SIG-M5 (cell line): ENCODE measurements at regions not wholly inside any gene's neighbourhood (a gene's known extent, or its start where the extent isn't known, plus 50 kb on each side); places are given as distances from the start of the nearest gene placed in this dataset.

ENCODE experiments used
- DNase-seq: peaks from one replicate; lab custom pipeline; 2025; lab: John Stamatoyannopoulos, UW

GRCh38 chr1:219401724-219402625 lies 210.9 kb downstream of the ZC3H11B start:
- DNase-seq: no peak

DNA sequence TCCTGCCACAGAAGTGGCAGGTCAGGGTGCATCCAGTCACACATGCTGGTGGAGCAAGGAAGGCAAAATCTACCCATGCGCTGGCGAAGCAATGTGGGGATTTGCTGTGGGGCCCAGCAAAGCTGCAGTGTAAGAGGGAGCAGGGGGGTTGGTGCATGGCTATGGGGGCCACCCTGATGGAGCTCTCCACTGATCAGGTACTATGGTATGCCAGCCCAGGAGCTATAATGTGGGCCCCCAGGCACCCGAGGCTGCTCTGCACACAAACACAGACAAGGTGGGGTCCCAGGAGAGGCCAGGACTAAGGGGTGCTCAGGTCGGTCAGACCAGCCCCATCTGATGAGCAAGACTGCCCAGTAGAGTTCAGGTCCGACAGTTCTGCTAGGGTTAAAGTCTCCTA lies 213.5 kb downstream of the ZC3H11B start:
- DNase-seq: no peak

DNA sequence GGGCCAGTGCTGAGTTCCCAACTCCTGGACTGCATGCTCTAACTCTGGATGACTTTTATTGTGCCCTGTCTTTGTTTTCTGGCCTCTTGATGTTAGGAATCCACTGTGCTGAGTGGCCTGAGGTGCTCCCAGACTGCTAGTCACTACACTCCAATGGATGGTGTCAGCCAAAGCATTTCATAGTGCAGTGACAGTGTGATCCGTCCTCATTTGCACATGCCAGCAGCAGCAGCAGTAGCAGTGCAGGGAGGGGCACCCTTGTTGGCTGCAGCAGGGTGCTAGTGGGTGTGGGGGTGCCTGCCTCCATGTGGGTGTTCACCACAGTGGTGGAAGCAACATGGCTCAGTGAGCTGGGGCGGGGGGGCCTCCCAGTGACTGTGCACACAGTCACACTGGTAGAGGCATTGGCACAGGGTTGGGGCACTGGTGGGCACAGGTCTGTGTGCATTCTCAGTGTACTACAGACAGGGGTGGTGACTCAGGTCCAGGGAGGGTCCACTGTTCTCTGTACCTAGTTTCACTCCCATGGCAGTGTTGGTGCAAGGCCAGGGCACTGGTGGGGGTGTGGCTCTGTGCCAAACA lies 214.0 kb downstream of the ZC3H11B start:
- no peak for DNase-seq

DNA sequence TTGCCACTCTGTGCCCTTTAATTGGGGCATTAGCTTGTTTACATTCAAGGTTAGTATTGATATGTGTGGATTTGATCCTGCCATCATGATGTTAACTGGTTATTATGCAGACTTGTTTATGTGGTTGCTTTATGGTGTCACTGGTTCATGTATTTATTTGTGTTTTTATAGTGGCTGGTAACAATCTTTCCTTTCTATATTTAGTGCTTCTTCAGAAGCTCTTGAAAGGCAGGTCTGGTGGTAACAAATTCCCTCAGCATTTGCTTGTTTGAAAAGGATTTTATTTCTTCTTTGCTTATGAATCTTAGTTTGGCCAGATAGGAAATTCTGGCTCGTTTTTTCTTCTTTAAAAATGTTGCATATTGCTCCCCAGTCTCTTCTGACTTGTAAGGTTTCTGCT lies 215.4 kb downstream of the ZC3H11B start:
- no peak for DNase-seq

DNA sequence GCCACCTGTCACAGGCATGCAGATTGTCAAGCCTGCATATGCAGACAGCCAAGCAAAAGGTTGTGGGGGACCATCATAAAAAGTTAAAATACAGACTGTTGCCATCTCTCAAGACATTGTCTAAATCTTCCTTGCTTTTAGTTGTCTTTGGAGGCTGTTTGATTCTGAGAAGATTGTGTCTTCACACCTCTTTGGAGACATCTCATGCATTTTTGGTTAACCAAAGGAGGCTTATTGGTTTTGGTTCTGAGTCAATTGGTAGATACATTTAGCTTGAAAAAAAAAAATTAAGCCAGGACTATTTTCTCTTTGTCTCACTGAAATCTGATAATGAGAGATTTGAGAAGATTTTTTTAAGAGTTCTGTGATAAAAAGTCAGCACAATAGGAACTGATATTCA lies 217.6 kb downstream of the LYPLAL1 start:
- no peak for DNase-seq

DNA sequence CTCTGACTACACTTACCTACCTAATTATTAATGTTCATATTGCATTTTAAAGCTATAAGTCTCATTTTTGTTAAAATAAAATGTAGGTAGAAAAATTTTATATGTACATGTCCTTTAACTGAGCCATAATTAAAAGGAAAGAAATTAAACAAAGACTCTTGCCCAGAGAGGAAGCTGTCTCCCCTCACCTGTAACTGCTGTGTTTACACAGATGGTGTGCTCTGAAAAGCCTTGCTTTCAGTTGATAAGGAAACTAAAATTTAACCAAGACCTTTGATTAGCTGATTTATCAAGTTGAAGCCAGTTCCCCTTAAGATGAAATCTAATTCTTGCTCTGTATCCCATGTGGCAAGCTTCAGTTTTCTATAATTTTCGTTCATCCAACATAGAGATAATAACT lies 213.5 kb downstream of the LYPLAL1 start:
- DNase-seq: no peak

- no peak for DNase-seq
Measured at GRCh38 chr1:219385787-219386427, 212.2 kb downstream of the LYPLAL1 start.

- no peak for DNase-seq
Measured at GRCh38 chr1:219383281-219383680, 209.6 kb downstream of the LYPLAL1 start.

GRCh38 chr1:219381396-219381795 lies 207.7 kb downstream of the LYPLAL1 start:
- no peak for DNase-seq

DNA sequence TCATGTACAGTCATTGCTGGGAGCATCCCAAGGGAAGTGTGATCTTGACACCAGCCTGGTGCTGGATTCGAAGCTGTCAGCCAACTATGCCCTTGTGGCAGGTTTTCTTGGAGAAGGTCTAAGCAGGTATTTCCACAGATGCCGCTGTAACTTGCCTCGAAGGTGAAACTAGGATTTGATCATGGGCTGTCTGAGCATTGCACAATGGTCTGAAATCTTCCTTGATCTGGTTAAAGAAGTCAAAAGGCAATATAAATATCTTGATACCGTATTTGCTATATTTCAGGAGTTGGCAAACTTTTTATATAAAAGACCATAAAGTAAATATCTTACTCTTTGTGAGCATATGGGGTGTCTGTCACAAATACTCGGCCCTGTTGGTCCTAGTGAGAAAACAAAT lies 206.8 kb downstream of the LYPLAL1 start:
- no peak for DNase-seq

DNA sequence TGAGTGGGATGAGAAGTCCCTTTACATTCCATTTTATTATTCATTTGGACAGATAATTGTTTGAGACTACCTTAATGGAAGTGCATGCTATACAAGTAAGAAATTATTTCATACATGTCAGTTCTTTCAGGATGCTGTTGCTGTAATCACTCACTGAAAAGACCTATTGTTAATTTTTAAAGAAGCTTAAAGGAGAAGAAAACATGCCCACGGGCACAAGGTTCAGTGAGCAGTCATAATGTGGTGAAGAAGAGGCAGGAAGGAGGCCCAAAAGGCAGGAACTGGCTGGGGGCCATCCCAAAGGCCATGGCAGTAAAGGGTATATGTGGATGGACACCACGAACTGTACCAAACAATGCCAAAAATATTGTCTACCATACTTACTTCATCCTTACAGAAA lies 206.0 kb downstream of the LYPLAL1 start:
- DNase-seq: no peak

- DNase-seq: no peak
Measured at GRCh38 chr1:219374636-219375035, 201.0 kb downstream of the LYPLAL1 start.

DNA sequence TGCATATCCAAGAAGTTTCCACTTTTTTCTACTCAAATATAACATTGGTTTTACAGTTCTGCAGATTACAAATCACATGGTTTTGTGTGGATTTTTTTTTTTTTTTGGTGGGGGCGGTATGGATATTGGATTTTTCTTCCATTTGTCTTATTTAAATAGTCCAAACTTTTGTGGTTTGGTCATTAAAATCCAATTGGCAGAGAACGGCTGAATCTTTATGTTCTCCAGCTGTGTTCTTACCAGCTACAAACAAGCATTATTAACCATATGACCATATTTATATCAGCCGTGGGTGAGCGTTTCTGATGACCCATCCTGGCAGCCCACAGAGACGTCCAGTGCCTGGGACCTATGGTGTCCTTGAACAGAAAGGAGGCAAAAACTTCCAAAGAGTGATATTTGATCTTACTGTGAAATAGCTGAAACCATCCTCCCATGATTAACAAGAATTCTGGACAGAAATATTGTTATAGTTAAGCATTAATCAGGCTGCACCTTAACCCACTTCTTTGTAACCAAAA lies 200.4 kb downstream of the LYPLAL1 start:
- DNase-seq: no peak

DNA sequence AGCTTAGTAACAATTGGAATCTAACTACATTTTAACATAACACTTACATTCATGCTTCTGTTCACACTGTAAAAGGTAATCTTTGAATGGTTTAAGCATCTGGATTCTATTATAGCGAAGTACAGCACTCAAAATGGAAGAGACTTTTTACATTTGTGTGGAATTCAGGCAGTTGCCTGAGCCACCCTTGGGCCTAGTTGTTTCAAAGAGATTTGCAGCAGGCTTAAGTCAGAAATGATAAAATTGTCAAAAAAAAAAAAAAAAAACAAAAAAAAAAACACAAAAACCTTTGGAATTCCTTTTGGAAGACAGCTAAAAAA lies 199.9 kb downstream of the LYPLAL1 start:
- no peak for DNase-seq

GRCh38 chr1:219372916-219373615 lies 199.4 kb downstream of the LYPLAL1 start:
- DNase-seq: no peak

DNA sequence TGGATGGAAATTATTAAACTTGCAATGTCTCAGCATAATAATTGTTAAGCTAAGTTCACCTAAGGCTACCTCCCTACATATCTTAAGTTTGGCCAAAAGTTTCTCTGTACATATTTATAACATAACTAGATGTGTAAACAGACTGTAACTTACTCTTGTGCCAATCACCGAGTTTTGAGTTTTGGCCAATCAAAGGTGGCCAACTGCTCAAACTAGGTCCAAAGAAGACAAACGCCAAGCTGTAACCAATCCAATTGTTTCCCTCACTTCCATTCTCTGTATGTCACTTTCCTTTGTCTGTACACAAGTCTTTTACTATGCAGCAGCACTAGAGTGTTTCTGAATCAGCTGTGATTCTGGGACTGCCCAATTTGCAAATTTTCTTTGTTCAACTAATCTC lies 197.8 kb downstream of the LYPLAL1 start:
- DNase-seq: no peak

DNA sequence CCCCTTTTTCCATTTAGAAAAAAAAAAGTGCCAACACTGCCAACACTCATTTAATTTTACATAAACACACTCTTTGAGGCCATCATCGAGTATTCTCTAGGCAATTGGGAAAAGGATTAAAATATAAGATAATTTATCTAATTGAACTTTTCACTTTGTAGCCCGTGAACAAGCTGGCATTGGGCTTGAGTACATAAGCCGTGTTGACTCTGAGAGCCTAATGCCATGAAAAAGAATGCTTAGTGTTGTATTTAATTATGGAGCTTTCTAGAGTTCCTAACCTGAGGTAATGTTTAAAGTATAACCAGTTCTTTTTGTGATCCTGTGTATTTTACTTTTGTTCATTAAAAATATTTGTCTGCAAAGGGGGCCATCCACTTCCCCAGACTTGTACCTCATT lies 193.8 kb downstream of the LYPLAL1 start:
- no peak for DNase-seq

DNA sequence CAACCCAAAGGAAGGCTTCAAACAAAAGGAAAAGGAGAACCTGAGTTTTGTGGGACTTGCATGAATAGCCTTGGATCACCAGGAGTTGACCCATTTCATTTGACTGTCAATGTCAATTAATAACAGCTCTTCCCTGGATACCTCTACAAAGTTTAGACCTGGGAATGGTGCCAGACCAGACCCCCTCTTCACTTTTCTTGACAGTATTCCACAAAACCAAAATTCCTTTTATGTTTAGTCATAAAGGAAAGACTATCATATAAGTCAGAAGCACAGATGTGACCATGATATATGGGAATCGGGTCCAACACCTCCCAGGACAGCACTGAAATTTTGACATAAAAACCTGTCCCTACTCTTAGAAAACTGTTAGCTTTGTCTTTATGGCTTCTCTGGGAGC lies 191.8 kb downstream of the LYPLAL1 start:
- no peak for DNase-seq

GRCh38 chr1:219362702-219363101 lies 189.0 kb downstream of the LYPLAL1 start:
- DNase-seq: no peak

- DNase-seq: no peak
Measured at GRCh38 chr1:219359126-219359525, 185.4 kb downstream of the LYPLAL1 start.

- no peak for DNase-seq
Measured at GRCh38 chr1:219358080-219358479, 184.4 kb downstream of the LYPLAL1 start.

GRCh38 chr1:219354962-219355361 lies 181.3 kb downstream of the LYPLAL1 start:
- no peak for DNase-seq
